ENCODE measurements at regions not wholly inside any gene's neighbourhood (a gene's known extent, or its start where the extent isn't known, plus 50 kb on each side); places are given as distances from the start of the nearest gene placed in this dataset.
A peak's percentile ranks its signal among the peaks of the same experiment; 100 is the strongest.

- DNase-seq = no peak
Measured at GRCh38 chr13:78201411-78201810, 282.8 kb upstream of the EDNRB start.

GRCh38 chr13:78198821-78199220 lies 280.2 kb upstream of the EDNRB start:
- no peak for DNase-seq

- no peak for DNase-seq
Measured at GRCh38 chr13:78198419-78198818, 279.8 kb upstream of the EDNRB start.

GRCh38 chr13:78197231-78197630 lies 278.6 kb upstream of the EDNRB start:
- no peak for DNase-seq

GRCh38 chr13:78194904-78195639 lies 276.4 kb upstream of the EDNRB start:
- no peak for DNase-seq

GRCh38 chr13:78193846-78194245 lies 275.2 kb upstream of the EDNRB start:
- no peak for DNase-seq

GRCh38 chr13:78192716-78193115 lies 274.1 kb upstream of the EDNRB start:
- DNase-seq = no peak

- no peak for DNase-seq
Measured at GRCh38 chr13:78190296-78190695, 271.7 kb upstream of the EDNRB start.

- DNase-seq = peak in 1 of 2 experiments; percentile 9
Measured at GRCh38 chr13:78187781-78188180, 269.1 kb upstream of the EDNRB start.

GRCh38 chr13:78185700-78186099 lies 267.1 kb upstream of the EDNRB start:
- no peak for DNase-seq

- no peak for DNase-seq
Measured at GRCh38 chr13:78183732-78184131, 265.1 kb upstream of the EDNRB start.

- DNase-seq = no peak
Measured at GRCh38 chr13:78182813-78183212, 264.2 kb upstream of the EDNRB start.

GRCh38 chr13:78177306-78177705 lies 258.7 kb upstream of the EDNRB start:
- DNase-seq = no peak

GRCh38 chr13:78176880-78177279 lies 258.2 kb upstream of the EDNRB start:
- DNase-seq = no peak

- DNase-seq = no peak
Measured at GRCh38 chr13:78169386-78169785, 250.8 kb upstream of the EDNRB start.

- no peak for DNase-seq
Measured at GRCh38 chr13:78168981-78169380, 250.3 kb upstream of the EDNRB start.

GRCh38 chr13:78161266-78161665 lies 242.6 kb upstream of the EDNRB start:
- no peak for DNase-seq

GRCh38 chr13:78160793-78161192 lies 242.2 kb upstream of the EDNRB start:
- no peak for DNase-seq

GRCh38 chr13:78152415-78152814 lies 233.8 kb upstream of the EDNRB start:
- DNase-seq = no peak

GRCh38 chr13:78147905-78148304 lies 229.3 kb upstream of the EDNRB start:
- DNase-seq = no peak

GRCh38 chr13:78145276-78145675 lies 226.6 kb upstream of the EDNRB start:
- DNase-seq = no peak

- no peak for DNase-seq
Measured at GRCh38 chr13:78139765-78140164, 221.1 kb upstream of the EDNRB start.

- DNase-seq = no peak
Measured at GRCh38 chr13:78138756-78139155, 220.1 kb upstream of the EDNRB start.

GRCh38 chr13:78137404-78138142 lies 218.9 kb upstream of the EDNRB start:
- peak; percentile 71 to 74 for DNase-seq

GRCh38 chr13:78136966-78137365 lies 218.3 kb upstream of the EDNRB start:
- no peak for DNase-seq
